HG03103 (cell line): ENCODE measurements at regions not wholly inside any gene's neighbourhood (a gene's known extent, or its start where the extent isn't known, plus 50 kb on each side); places are given as distances from the start of the nearest gene placed in this dataset.

Experiments used
- ATAC-seq: cut with Tn5 transposase; IDR thresholded peaks from one replicate; pipeline ENCODE4 v1.9.1; 2021; ENCODE audit warnings: low read depth; ENCODE audit not compliant: unreplicated experiment

- no peak for ATAC-seq
These were observed 1274.5 kb upstream of the CRIM1 start for GRCh38 chr2:35081001-35081621.

DNA sequence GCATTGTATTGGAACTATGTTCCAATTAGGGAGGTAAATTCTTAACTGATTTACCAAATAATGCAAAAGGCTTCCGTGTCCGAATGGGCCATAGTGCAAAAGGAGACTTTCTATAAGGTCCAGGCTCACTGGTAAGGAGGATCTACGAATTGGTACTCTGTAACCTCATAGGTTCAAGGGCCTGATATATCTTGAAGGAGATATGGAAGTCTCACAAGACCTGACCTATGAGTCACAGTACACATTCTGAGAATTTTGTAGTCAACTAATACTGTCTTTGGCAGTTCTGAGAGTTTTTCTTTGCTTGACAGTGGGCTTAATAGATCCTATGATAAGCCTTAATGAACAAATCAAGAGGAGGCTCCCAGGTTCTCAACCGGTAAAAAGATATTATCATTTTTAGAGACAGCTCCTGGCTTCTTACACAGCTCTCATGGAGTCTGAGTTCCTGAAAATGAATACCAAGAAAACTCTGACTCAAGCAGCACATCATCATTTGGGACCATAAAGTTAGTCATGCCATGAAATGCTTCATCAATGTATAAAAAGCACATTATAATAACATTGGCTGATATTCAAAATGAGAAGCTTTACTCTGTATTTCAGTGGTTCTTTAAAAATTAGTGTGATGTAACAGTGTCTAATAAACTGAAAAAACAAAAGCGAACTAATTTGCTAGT lies 1275.2 kb upstream of the CRIM1 start:
- no peak for ATAC-seq

DNA sequence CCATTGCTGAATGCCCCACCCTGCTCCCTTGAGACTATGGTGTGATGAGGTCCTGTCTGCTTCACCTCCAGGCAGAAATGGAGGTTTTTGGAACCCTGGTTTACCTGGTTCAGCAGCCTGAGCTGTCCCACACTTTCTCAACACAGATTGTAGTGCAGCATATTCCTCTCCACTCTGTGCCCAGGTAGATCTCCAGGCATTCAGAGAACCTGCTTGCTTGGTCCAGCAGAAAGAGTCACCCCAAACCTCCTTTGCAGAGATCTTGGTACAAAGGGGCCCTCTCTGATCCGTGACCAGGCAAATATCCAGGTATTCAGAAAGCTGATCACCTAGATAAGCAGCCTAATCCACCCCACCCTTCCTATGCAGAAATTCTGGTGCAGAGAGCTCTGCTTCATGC lies 1288.2 kb upstream of the CRIM1 start:
- no peak for ATAC-seq

GRCh38 chr2:35063836-35064235 lies 1291.7 kb upstream of the CRIM1 start:
- ATAC-seq: no peak

GRCh38 chr2:35035883-35036282 lies 1319.7 kb upstream of the CRIM1 start:
- ATAC-seq: no peak

DNA sequence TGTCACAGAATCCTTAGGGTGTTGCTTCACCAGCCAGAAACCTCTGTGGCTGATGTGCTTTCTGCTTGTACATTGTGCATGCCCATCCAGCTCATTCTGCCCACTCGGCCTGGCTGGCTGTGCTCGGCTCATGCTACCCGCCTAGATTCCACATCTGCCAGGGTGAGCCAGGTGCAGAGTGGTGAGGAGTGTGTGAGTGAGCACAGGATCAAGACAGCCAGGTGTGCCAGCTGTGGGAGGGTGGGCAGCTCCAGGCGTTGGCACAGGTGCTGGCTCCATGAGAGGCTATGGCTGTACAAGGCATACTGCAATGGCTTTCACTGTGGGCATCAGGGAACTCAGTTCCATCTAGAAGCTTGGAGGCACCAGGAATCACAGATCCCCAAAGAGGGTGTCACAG lies 1321.8 kb upstream of the CRIM1 start:
- no peak for ATAC-seq

- ATAC-seq: no peak
These were observed 1332.0 kb upstream of the CRIM1 start for GRCh38 chr2:35023545-35023944.

- no peak for ATAC-seq
These were observed 1355.1 kb upstream of the CRIM1 start for GRCh38 chr2:35000453-35000852.

DNA sequence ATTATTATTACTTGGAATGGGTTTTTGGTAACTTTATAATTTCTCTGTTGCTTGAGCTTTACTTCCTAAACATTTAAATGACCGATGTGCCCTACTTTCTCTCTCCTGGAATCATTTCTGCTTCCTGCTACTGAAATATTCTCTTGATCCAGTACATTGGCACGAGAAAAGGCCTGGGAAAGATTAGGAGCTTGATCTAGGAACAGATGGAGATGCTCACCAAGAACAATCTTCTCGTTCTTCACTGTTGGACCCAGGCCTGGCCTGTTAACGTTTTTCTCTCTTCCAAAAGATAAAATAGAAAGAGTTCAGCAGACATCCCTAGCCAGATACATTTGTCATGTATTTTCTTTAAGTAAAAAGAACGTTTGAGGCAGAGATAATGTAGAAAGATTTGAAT lies 1356.8 kb upstream of the CRIM1 start:
- no peak for ATAC-seq

GRCh38 chr2:34997779-34998178 lies 1357.8 kb upstream of the CRIM1 start:
- no peak for ATAC-seq

DNA sequence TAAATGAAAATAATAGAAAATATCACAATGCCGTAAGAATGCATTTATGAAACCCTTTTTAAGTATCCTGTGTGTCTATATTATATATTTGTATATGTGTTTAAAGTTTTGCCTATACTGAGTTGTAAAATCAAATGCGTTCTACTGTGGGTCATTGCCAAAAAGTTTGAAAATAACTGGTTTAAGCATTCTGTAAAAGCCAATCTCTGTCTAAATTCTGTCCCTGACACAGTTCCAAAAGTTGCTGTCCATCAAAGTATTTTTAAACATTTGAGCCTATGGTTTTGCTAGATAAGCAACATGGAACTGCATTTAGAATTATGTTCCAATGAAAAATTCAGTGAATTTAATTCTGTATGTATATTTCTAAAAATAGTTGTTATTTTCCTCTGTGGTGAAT lies 1360.4 kb upstream of the CRIM1 start:
- ATAC-seq: no peak

GRCh38 chr2:34991508-34992274 lies 1363.9 kb upstream of the CRIM1 start:
- ATAC-seq: no peak

GRCh38 chr2:34985474-34985873 lies 1370.1 kb upstream of the CRIM1 start:
- no peak for ATAC-seq

DNA sequence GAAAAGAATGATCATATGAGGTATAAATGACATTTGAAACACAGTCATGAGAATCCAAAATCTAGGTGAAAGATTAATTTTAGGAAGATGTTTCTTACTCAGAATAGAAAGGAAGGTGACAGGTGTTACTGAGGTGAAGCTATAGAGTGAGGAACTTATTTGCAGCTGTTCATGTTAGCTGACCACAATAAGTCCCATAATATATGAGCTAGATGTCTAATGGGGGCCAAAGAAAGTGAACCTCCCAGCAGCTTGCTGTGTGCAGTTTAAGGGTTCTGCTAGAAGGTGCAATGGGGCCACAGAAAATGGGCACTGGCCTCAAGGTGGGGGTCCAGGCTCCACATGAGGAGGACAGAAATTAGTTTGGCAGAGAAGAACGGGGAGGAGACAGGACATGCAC lies 1374.9 kb upstream of the CRIM1 start:
- no peak for ATAC-seq

DNA sequence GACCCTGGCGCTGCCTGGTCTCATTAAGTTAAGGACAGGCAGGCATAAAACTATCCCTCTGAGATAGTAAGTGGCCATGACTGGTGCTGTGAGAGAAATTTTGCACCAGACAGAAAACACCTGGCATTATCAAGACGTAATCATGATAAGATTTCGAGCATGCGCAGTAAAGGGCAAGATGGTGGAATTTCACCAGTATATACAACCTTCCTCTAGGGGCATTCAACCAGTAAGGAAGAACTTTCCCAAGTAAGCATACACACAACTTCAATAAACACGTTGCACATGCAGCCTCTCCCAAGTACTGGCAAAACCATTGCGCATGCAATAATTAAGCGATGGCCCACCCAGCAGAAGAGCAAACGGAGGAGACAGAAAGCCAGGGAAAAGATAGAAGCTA lies 1376.4 kb upstream of the CRIM1 start:
- no peak for ATAC-seq

DNA sequence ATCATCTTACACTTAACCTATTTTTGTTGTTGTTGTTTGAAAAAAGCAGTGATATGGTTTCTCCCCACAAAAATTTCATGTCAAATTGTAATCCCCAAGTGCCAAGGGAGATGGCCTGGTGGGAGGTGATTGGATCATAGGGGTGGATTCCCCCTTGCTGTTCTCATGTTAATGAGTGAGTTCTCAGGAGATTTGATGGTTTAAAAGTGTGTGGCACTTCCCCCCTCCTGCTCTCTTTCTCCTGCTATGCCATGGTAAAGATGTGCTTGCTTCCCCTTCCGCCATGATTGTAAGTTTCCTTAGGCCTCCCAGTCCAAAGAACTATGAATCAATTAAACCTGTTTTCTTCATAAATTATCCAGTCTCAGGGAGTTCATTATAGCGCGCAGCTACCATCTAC lies 1362.7 kb upstream of the FAM98A start:
- no peak for ATAC-seq

- ATAC-seq: no peak
These were observed 1355.7 kb upstream of the FAM98A start for GRCh38 chr2:34954758-34955157.

GRCh38 chr2:34950797-34951196 lies 1351.7 kb upstream of the FAM98A start:
- no peak for ATAC-seq

DNA sequence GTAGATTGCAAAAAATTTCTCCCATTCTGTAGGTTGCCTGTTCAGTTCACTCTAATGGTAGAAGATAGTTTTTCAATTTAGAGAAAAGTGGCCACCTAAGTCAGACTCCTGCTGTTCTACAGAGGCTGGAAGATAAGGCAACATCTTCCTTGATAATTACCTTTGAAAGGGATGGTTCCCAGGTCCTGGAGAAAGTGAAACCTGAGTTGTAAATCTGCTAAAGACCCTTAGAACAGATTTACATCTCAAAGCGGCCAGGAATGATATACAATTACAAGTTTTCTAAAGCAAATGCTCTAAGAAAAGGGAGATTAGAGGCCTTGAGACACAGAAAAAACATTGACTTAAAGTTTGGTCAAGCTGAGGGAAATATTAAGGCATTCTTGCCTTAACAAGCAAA lies 1350.2 kb upstream of the FAM98A start:
- no peak for ATAC-seq

DNA sequence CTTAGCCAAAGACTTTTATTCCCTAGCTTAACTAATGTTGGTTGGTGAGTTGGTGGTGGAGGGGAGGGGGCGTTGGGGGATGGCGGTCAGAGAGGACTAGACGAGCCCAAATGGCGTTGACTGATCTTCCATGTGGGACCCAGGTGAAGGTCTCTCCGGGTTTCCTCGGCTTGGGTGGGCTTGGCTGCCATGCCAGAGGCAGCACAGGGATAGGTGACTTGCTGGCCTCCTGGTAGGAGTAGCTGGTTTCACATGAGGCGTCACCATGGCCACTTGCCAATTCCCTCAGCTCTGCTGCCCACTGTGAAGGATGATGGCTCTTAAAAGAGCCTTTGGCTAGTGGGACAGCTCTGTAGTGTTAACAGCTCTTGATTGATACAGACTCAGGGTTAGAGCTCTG lies 1337.0 kb upstream of the FAM98A start:
- no peak for ATAC-seq

DNA sequence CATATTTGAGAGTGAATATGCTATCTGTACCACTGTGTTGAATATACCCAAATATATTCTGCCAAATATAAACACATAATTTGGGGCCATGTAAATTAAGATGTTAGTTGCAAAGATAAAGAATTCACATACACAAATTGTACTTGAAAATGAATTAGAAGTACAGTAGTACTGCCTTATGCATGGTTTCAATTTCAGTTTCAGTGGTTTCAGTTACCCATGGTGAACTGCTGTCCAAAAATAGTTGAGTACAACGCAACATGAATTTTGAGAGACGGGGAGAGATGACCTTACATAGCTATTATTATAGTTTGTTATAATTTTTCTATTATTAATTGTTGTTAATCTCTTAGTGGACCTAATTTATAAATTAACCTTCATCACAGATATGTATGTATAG lies 1313.0 kb upstream of the FAM98A start:
- ATAC-seq: no peak
